ENCODE measurements at regions not wholly inside any gene's neighbourhood (a gene's known extent, or its start where the extent isn't known, plus 50 kb on each side); places are given as distances from the start of the nearest gene placed in this dataset.

GRCh38 chr3:101172516-101172915 lies 147.9 kb downstream of the IMPG2 start:
- DNase-seq (ENCODE audit: low spot score): no peak

DNA sequence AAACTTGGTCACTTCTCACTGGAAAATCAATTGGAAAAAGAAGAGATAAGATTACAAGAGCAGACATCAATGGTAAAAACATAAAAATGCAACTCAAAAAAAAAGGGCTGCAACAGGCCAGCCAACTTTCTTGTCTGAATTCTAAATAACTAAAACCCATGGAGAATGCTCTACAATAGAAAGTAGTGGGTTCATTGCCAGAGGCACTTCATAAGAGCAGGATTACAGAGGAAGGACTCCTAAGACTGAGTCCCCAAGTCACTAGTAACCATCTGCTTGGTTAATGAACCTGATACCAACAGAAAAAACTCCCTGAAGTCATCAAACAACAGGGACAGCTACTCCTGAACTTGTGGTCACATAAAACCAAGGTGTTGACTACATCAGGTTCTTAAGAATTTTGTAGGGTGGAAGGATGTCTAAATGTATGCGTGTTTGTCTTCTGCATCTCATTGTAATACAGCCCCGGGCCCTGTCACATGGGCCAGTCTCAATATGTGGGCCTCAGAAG lies 148.6 kb downstream of the IMPG2 start:
- no peak for DNase-seq (ENCODE audit: low spot score)

GRCh38 chr3:101170806-101171558 lies 149.4 kb downstream of the IMPG2 start:
- no peak for DNase-seq (ENCODE audit: low spot score)

DNA sequence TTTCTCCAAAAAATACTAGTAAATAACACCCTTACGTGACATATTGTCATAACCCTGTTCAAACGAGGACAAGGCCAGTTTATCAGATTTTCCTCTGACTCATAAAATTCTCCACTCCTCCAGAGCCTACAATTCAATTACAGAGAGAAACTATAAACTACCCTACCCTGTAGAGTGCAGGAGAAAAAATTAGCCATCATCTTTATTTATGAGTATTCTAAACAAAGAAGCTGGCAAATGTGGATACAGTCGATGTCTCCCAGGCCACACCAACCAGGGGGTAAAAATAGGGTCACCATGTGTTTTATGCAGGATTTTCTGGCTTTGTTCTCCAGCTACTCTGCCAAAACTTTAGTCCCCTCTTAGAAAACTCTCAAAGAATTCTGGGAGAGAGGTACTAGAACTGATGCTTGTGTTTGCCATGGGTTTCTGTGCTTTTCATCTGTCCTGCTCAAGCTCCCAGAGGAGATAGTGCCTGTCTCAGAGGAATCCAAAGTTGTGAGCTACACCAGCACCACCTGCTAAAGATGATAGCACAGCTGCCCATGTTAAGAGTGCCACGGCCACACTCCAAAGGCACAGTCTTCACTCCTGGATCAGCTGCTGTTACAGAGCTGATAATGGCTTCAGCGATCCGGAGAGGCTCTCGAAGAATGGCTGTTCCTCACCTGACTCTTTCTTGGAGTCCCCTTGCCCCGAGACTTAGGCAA lies 150.2 kb downstream of the IMPG2 start:
- no peak for DNase-seq (ENCODE audit: low spot score)

GRCh38 chr3:101169516-101169915 lies 150.9 kb downstream of the IMPG2 start:
- DNase-seq (ENCODE audit: low spot score): no peak

- DNase-seq (ENCODE audit: low spot score): no peak
Observed at GRCh38 chr3:101167376-101167775, 153.0 kb downstream of the IMPG2 start.

DNA sequence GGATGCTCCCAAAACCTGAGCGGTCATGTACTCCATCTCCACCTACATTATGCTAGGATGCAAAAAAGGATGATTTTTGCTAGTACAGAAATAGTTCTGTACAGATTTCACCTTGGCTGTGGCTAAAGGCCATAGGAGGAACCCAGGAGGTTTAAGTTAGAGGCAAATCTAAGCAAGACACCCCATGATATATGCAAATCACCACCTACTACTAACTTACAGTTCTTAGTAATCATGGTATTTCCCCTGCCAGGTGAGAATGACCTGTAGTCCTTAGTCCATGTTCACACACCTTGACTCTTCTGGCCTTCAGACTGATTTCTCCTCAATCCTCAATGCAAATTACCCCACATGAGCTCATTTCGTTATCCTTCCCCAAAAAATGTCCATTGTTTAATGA lies 154.2 kb downstream of the IMPG2 start:
- DNase-seq (ENCODE audit: low spot score): no peak

GRCh38 chr3:101163554-101163953 lies 156.8 kb downstream of the IMPG2 start:
- DNase-seq (ENCODE audit: low spot score): no peak

- DNase-seq (ENCODE audit: low spot score): no peak
Observed at GRCh38 chr3:101159478-101159877, 160.9 kb downstream of the IMPG2 start.

GRCh38 chr3:101158374-101158773 lies 162.0 kb downstream of the IMPG2 start:
- no peak for DNase-seq (ENCODE audit: low spot score)

GRCh38 chr3:101156787-101157345 lies 163.5 kb downstream of the IMPG2 start:
- no peak for DNase-seq (ENCODE audit: low spot score)

DNA sequence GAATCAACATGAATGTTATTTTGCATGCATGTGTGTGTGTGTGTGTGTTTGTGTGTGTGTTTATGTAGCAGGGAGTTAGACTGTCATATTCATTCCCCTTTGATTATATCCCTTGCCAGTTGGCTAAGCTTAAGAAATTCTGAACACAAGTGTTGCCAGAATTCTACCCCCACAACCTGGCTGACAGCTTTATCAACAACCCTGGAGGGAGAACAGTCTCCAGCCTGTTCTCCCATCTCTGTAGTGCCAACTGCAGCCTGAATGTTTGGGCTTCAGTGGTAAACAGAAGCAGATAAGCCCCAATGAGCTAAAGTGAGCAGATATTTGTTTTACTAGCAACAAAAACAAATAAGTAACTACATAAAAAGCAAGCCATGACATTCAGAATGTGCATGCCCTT lies 162.6 kb upstream of the ABI3BP start:
- DNase-seq (ENCODE audit: low spot score): no peak

DNA sequence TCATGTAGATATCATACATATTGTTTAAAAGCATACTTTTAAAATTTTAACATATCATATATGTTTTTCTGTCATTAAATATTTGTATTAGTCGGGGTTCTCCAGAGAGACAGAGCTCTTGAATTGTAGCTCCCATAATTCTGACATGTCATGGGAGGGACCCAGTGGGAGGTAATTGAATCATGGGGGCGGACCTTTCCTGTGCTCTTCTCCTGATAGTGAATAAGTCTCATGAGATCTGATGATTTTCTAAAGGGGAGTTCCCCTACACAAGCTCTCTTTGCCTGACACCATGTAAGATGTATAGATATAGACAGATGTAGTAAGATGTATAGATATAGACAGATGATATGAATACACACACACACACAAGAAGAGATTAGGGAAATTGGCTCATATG lies 161.2 kb upstream of the ABI3BP start:
- DNase-seq (ENCODE audit: low spot score): no peak

DNA sequence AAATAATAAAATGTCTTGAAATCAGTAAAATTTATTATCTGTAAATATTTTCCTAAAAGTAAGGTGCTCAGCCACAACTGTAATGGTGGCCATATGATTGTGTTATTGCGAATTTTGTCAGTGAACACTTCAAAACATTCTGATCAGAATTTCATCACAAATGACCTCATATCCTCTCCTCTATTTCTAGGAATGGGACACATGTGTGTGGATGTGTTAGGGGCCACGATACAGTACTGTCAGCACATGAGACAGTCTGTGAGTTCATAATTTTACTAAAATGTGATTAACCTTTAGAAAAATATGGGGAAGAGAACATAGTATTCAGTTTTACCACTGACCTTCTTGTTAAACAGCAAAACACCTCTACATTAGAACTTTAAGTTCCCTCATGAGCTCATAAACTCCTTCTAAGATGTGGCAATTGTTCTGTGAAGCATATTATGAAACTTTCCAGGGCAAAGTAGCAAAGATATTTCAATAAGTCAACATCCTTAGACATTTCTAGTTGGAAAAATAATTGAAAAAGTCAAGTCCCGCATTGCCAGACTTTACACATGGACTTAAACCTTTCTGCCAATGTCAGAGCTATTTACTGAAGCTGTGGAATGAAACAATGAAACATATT lies 158.2 kb upstream of the ABI3BP start:
- DNase-seq (ENCODE audit: low spot score): no peak

GRCh38 chr3:101150504-101150903 lies 157.3 kb upstream of the ABI3BP start:
- DNase-seq (ENCODE audit: low spot score): no peak

GRCh38 chr3:101149707-101150106 lies 156.5 kb upstream of the ABI3BP start:
- no peak for DNase-seq (ENCODE audit: low spot score)

DNA sequence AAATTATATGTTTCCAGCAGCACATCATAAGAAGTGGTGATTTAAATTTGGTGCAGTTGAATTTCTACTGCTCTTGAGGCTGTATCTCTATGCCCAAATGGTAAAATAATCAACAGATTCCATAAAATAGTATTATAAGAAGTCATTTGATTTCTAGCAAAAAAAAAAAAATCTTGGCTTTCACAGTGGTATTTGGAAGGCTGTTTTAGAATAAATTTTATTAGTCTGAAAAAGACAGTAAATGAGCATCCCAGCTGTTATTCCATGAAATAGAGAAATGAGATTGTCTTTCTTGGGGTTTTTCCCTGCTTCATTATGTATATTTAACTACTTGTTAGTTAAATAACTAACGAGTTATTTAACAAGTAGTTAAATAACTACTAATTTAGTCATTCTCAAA lies 156.0 kb upstream of the ABI3BP start:
- no peak for DNase-seq (ENCODE audit: low spot score)

- no peak for DNase-seq (ENCODE audit: low spot score)
Observed at GRCh38 chr3:101148001-101148400, 154.8 kb upstream of the ABI3BP start.

GRCh38 chr3:101146946-101147345 lies 153.7 kb upstream of the ABI3BP start:
- DNase-seq (ENCODE audit: low spot score): no peak

DNA sequence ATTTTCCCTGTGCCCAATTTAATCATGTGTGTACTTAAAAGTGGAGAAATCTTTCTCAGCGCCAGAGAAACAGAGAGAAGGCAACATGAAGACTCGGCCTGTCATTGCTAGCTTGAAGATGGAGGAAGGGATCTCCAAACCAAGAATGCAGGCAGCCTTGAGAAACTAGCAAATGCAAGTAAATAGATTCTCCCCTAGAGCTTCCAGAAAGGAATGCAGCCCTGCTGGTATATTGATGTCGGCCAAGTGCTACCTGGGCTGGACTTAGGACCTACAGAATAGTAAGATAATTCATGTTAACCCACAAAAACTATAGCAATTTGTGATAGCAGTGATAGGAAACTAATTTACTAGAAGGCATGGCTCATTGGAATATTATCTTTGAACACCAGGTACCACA lies 150.9 kb upstream of the ABI3BP start:
- peak; percentile 15 for DNase-seq (ENCODE audit: low spot score)

DNA sequence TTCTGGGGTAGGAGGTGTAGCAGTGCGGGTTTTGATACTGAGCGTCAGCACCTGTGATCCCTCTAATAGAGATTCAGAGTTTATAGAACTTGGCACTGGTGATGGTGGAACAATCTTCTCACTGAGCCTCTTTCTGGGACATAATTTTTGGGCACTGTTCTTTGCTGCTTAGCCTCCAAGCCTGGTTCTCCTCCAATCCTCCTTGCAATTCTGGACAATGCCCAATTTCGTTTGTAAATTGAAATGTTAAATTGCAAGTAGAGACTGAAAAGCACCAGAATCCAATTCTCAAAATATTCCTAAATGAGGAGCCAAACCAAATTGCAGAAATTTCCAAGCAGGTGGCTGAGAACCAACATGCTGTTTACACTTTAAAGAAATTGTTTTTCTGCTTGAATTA lies 149.8 kb upstream of the ABI3BP start:
- DNase-seq (ENCODE audit: low spot score): no peak

- DNase-seq (ENCODE audit: low spot score): no peak
Observed at GRCh38 chr3:101142160-101142559, 148.9 kb upstream of the ABI3BP start.

- DNase-seq (ENCODE audit: low spot score): no peak
Observed at GRCh38 chr3:101141135-101141534, 147.9 kb upstream of the ABI3BP start.
